Activated CD8-positive, alpha-beta memory T cell treated with anti-CD3 and anti-CD28 coated beads for 36 hours (primary cell): ENCODE measurements at regions not wholly inside any gene's neighbourhood (a gene's known extent, or its start where the extent isn't known, plus 50 kb on each side); places are given as distances from the start of the nearest gene placed in this dataset.
"Not testable (repeated sequence)": the region's sequence is repeated elsewhere in the genome, so short reads cannot be mapped to it uniquely, and the experiment has no call there.

Experiments used
- CTCF ChIA-PET: fragments of 350-600 bp; sonication (Branson Sonifier 250); formaldehyde crosslinking; loops from one replicate; lab custom pipeline; 2021; ENCODE audit warnings: antibody characterized with exemption; lab: Charles Lee
- POLR2A ChIA-PET: fragments of 350-600 bp; sonication (Branson Sonifier 250); formaldehyde crosslinking; loops from one replicate; lab custom pipeline; 2021; ENCODE audit warnings: antibody characterized with exemption; lab: Charles Lee

DNA sequence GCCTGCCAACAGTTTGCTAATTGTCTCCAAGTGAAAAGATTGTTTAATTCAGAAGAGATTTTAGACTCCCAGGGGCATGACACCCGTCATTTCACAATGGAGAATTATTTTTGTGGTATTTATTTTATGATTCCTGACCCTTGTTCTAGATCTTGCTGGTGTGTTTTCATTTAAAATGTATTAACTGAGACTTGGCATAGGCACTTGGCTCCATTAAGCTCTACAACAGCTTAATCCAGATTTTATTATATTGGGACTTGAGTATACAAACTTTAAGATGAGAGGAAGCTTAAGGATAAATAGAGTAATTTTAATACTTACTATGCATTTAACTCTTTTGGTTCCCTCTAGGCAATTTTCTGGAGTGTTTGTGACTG lies 101.3 kb upstream of the KCNE2 start:
- ChIA-PET CTCF (no interaction called here), POLR2A (no interaction called here)

DNA sequence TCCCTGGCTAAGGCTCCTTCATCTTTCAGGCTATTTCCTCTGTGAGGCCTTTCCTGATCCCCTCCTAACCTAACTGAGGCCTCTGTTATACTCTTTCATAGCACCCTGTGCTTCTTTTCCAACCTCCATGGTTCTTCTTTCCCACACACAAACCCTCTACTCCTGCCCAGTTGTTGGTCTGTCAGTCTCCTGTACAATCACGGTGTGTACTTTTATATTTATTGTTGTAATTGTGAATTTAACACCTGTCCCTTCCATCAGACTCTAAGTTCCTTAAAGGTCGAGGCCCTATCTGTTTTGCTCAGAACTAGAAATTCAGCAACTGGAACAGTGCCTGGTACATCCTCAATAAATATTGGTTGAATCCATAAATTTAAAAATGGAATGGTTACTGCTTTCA lies 100.2 kb upstream of the KCNE2 start:
- POLR2A ChIA-PET = no interaction called here

DNA sequence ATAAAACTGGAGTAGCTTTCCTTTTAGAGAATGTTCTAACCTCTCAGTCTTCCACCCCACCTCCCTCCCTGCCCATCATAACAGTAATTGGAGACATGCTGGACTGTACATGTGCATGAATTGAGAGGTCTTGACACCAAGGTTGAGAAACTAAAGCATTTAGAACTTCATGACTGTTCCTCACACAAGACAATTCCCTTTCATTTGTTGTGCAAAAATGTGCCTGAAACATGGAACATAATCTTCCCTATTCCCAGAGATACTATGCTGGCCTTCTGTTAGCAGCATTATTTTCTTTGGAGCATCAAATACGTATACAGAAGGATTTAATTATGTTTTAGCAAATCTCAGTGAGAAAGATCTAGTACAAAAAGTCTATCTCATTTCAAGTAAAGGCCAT lies 97.5 kb upstream of the KCNE2 start:
- POLR2A ChIA-PET = no interaction called here
- CTCF ChIA-PET = no interaction called here

More for the DNA sequence above, 100.2 kb upstream of the KCNE2 start:
- CTCF ChIA-PET = no interaction called here

DNA sequence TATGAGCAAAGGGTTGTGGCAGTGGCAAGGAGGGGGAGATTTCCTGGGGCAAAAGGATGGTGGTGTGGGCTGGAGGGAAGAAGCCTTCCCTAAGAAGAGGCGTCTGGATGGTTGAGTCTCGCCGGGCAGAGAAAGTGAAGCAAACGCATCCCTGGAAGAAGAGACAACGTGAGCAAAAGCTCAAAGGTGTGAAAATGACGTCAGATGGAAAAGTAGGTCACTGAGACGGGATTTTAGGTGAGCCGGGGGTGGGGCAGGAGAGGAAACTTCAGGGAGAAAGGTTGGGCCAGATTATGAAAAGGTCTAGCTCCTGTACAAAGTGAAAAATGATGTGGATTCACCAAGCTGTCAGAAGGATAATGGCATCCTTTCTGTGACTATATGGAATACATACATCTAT lies 95.3 kb upstream of the KCNE2 start:
- POLR2A ChIA-PET = no interaction called here
- CTCF ChIA-PET = no interaction called here

DNA sequence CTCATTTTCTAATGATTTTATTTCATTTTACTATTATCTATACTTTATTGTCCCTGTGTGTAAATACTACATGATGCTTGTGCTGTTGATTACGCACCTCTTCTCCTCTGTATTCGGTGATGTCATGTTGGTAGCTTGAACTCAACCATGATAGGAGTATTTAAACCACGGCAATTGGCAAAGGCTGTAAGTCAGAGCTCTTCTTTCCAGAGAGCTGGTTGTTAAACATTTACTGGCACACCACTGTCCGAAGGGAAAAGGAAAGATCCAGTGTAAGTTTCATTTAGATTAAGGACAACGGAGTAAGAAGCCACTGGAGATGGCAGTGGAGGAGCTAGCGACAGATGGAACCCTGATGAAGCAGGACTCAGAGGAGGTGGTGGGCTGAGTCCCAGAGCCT lies 93.4 kb upstream of the KCNE2 start:
- CTCF ChIA-PET = no interaction called here
- POLR2A ChIA-PET = no interaction called here

DNA sequence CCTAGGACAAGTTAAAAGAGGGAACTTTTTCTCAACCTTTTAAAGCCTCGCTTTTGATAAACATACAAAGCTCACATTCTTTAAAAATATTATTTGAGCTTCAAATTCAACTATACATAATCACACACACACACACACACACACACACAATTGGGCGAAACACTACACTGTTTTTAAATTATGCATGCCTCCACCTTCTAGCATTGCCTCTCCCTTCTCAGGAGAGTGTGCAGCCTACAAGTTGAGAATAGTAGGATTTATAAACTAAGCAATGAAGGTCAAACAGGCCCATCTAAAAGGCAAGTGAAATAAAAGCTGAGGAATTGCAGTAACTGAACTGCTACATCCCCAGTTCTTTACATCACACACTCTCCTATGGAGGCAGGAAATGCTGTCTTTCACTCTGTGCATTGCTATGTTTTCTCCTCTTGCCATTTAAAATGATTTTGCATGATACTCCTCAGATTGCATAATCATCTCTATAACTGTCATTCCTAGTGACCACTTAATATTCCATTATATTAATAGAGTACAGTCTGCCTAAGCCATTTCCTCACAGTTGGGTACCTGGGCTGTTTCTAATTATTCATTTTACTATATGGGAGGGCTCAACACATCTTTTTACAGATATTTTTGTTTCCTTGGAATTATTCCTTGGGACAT lies 92.5 kb upstream of the KCNE2 start:
- POLR2A ChIA-PET = no interaction called here

DNA sequence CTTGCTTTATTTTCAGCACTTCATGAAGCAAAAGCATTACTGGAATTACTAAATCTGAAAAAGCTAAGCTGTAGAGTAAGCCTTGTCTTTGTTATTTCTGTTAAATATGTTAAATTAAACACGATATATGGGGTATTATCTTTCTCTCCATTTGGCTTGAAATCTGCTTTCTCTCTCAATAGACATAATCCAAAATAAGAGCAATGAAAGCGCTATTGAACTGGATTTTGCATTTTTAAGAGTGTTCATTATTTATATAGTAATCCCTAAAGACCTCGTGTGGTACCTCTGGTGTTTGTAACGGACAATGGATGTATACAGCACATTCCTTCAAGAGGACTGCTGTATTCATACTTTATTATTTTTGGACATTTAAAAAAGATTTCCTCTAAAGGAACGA lies 91.5 kb upstream of the KCNE2 start:
- CTCF ChIA-PET = no interaction called here
- POLR2A ChIA-PET = interaction anchor here (0.5 kb wide), 1 partner anchor 351 kb away, joined by 4 read pairs; no protein-coding TSS in a partner anchor

More for the DNA sequence above, 92.5 kb upstream of the KCNE2 start:
- CTCF ChIA-PET = no interaction called here

DNA sequence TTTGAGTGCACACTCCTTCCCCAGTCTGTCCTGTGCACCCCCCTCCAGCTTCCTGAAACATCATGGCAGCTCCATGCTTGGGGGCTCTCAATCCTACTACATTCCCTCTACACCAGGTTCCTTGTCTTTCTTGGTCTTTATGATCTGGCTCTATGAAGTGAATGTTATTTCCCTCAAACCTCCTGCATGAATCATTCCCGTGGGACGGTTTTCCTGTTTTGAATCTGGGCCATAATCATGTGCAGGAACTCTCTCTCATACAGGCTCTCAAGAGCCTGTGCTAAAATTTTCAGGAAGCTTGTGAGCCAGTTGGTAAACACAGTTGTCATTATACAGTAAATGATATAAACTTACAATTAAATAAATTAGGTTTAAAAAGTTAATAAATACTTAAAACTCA lies 89.8 kb upstream of the KCNE2 start:
- ChIA-PET CTCF (no interaction called here), POLR2A (interaction anchor here (0.6 kb wide), 1 partner anchor 8 kb away, joined by 9 read pairs; no protein-coding TSS in a partner anchor)

DNA sequence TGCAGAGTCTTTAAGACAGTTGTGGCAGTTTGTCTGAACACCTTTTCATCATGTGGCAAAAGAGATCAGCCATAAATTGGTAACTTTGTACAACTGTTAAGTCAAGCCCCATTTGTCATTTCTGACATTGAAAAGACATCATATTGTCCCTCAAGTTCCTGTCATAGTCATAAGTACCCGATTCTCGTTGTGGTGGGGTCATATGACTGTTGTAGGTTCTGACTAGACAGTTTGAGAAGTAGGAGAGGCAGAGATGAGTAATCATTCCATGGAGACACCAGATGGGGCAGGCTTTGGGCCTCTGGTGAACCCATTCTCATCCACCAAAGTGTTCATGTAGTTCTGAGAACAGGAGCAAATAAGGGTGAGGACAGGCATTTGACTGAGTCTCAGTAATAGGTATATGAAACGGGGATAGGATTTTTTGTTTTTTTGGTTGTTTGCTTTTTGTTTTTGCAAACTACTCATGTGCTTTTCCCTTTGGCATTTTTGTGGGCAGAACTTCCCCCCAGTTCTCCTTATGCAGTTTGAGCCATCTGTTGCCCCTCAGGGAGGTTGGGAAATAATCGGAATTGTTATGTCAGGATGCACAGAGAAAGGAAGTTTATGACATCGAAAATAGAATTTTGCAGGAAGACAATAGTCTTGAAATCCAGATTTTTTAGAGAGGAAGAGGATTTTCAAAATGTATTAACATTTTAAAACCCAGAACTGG lies 86.9 kb upstream of the KCNE2 start:
- POLR2A ChIA-PET = no interaction called here

DNA sequence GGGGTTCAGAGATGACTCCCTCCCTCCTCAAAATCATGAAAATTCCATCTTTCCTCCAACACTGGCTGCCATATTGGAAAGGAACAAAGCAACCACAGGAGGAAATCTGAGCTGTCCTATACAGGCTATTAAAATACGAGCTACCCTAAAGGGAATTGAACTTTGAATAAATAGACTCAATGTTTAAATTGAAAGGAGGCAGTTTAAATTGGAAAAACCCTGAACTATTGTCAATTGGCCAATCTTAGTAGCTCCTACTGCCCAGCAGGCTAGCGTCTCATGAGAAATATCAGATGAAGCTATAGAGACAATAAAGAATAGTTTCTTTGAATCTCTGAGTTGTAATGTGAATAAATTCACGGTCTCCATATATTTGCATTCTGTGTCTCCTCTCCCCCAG lies 85.4 kb upstream of the KCNE2 start:
- POLR2A ChIA-PET = no interaction called here
- CTCF ChIA-PET = no interaction called here

More for the DNA sequence above, 86.9 kb upstream of the KCNE2 start:
- CTCF ChIA-PET = no interaction called here

DNA sequence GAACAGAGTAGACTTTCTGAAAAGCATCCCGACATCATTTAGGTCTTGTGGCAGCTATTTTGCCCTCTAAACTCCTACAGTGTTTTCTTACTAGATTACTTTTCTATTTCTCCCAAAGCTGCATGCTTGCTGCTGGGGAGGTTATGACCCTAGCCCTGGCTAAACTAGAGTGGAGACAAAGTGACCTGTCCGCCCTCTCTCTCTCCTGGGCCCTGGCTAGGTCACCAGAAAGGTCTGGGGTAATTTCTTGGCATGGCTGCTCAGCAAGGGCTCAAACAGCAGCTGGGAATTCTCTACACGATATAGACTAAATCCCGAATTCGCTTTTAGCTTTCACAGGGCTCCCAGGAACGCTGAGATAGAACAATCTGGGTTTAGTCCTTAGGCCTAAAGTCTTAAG lies 84.5 kb upstream of the KCNE2 start:
- CTCF ChIA-PET = no interaction called here
- POLR2A ChIA-PET = no interaction called here

DNA sequence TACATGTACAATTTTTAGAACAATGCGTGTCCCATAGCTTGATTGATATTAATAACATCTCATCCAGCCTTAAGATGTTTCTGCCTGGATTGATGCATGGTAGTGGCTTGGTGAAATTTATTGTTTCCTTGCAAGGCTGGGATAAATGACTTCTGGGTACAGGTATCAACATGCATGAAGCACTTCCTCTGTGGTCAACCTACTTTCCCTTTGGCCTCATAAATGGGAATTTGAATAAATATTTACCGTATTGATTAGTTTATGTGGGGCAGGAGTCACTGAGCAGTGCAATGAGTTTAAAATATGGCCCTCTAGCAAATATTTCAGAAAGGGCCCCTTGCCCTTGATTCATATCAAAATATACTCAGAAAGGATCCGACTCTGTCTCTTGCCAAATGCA lies 83.9 kb upstream of the KCNE2 start:
- CTCF ChIA-PET = no interaction called here
- POLR2A ChIA-PET = no interaction called here

DNA sequence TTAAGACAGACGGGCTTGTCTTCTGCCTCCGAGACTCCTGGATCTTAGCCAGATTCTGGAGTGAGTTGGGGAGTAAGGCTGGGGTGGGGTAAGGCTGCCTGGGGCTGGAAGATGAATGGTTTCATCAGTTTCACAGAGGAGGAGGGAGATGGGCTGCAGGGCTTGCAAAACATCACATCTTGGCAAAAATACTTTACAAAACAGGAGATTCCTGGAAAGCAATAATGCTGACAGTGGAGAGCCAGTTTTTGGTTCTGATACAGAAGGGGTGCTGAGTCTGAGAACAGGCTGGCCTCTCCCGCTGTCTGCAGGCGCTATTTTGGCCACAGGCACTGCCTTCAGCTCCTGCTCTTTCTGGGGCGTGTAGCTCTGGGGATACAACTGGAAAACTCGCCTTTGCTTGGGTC lies 83.4 kb upstream of the KCNE2 start:
- ChIA-PET CTCF (no interaction called here), POLR2A (interaction anchor here (0.5 kb wide), 1 partner anchor 565 kb away, joined by 4 read pairs; no protein-coding TSS in a partner anchor)

DNA sequence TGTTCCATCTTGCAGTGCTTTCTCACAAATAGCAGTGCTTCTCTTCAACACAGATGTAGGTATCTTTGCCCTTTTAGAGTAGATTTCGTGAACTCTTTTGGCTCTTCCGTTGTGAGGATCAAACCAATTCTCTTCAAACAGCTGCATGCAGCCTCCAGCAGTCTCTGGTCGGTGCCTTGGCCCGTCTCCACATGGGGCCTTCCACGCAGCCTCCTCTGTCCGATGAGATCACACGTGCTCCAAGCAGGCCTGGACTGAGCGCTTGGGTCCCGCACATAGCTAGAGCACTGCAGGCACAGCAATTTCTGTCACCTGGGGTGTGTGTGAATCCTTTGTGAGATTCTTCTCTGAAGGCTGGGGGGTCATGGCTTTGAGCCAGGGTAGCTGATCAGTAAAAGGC lies 82.8 kb upstream of the KCNE2 start:
- ChIA-PET CTCF (no interaction called here), POLR2A (no interaction called here)

DNA sequence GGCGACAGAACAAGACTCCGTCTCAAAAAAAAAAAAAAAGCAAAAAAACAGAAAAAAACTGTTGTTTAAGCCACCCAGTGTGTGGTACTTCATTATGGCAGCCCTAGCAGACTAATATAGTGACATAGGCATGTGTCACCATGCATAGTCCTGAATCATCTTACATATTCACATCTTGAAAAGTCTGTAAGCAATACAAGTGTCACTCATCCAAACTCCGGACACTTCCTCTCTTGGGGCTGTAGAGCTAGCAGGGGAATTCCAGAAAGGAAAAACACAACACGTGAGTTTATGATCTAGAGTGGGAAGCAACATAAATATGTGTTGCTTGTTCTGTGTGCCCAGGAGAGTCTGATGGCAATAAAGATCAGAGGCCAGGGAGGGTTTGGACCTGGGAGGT lies 81.6 kb upstream of the KCNE2 start:
- ChIA-PET CTCF (interaction anchor here (0.7 kb wide), 1 partner anchor 158 kb away, joined by 3 read pairs; no protein-coding TSS in a partner anchor), POLR2A (interaction anchor here (0.6 to 0.7 kb wide), 3 partner anchors 8 to 368 kb away, joined by 3 to 9 read pairs (median 3); no protein-coding TSS in a partner anchor)

DNA sequence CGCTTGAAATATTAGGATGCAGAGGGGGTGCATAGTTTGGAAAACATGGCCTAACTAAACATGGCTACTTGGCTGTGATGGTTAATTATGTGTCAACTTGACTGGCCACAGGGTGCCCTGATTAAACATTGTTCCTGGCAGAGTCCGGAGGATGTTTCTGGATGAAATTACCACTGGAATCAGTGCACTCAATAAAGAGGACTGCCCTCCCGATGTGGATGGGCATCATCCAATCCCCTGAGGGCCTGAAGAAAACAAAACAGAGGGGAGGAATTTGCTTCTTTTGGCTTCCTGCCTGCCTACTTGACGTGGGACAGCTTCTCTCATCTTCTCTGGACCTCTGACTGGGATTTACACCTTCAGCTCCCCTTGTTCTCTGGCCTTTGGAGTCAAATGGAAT lies 79.1 kb upstream of the KCNE2 start:
- POLR2A ChIA-PET = no interaction called here
- CTCF ChIA-PET = no interaction called here

DNA sequence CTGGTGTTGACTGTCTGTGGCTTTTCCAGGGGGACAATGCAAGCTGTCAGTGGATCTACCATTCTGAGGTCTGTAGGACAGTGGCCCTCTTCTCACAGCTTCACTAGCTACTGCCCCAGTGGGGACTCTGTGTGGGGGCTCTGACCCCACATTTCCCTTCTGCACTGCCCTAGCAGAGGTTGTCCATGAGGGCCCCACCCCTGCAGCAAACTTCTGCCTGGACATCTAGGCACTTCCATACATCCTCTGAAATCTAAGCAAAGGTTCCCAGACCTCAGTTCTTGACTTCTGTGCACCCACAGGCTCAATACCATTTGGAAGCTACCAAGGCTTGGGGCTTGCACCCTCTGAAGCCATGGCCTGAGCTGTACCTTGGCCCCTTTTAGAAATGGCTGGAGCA lies 75.8 kb upstream of the KCNE2 start:
- CTCF ChIA-PET, POLR2A ChIA-PET: not testable (repeated sequence)

DNA sequence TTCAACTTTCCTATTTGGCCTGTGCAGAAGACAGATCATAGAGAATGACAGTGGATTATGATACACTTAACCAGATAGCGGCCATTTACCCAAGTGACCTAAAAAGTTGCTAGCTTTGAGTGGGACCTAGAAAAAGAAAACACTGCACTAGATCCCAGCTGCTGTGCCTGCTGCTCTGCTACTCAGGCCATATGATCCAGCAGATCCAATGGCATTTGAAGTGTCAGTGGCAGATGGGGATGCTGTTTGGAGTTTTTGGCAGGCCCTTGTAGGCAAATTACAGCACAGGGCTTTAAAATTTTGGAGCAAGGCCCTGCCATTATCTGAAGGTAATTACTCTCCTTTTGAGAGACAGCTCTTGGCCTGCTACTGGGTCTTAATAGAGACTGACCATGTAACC lies 74.0 kb upstream of the KCNE2 start:
- POLR2A ChIA-PET = no interaction called here
- CTCF ChIA-PET = no interaction called here

DNA sequence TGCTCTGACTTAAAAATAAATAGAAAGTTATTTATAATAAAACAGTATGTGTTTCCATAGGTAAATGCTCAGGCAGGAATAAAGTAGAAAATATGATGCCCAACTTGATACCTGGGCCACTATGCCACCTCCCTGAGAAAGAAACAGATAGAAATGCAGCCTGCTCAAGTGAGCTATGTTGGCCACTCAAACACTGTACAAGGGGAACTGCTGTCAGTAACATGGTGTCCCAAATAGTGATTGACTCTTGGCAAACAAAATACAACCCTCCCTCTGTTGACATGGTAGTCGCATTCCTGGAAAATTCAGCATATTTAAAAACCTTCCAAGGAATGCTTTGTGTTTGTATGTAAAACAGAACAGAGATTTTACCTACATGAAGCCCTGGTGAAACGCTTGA lies 66.9 kb upstream of the KCNE2 start:
- ChIA-PET CTCF (no interaction called here), POLR2A (no interaction called here)

DNA sequence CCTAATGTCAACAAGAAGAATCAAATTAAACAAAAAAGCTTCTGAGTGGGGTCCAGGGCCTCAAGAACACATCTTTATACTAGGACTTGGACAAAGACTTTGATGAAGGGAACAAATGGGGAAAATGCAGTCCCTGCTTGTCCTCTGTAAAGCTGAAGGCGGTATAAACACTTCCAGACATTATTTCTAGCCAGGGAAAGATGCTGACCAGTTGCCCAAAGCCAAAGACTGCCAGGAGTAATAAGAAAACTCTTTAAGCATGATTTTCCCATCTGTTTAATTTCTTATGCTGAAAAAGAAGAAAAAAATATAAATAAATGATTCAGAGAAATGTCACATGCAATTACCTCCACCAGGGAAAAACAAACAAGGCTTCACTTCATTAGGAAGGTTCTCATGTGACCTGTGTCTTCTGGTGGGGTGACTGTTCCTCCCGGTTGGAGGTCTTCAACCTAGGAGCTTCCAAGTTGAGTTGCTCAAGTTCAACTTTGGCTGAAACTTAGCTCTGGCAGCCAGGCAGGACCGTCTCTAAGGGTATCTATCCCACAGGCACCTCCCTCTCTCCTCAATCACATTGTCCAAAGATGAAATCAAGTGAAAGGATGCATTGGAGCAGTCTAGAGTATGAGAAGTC lies 65.2 kb upstream of the KCNE2 start:
- ChIA-PET POLR2A (no interaction called here), CTCF (no interaction called here)

DNA sequence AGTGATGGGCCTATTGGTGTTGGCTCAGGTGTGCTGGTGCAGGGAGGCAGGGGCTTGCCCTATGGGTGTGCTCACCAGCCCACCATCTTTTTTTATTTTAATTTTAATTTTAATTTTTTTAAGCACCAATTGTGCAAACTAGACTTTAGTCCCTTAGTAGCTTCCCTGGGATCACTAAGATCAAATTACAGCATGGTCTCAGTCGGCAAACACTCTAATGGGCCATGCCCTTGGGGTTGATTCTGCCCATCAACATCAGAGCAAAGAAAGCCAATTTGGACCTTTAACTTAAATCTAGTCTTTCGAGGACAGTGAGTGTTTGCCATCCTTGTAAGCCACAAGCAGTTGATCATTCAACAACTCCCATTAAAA lies 64.7 kb upstream of the KCNE2 start:
- POLR2A ChIA-PET = no interaction called here
- CTCF ChIA-PET = no interaction called here
